ENCODE measurements at regions not wholly inside any gene's neighbourhood (a gene's known extent, or its start where the extent isn't known, plus 50 kb on each side); places are given as distances from the start of the nearest gene placed in this dataset.

DNA sequence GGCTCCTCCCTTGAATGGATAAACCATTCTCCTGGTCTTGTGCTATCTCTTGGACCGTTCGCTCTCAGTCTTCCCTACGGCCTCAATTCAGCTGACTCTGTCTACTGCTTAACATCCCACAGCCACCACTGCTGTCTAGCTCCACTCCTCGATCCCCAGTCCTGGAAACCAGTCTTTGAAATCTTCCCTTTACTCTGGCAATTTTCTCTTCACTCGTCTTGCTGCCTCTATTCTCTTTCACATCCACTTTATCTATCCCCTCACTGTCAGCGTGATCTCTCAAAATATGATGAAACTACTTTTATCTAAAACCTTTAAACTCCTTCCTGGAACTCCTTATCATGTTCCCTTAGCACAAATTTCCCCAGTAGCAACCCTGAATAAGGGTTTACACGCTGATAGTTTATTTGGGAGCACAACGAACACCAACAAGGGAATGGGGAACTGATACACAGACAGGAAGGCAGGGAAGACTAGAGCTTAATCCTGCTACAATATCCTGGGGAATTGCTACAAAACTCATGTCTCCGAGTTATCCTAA lies 131.6 kb upstream of the SAMSN1 start (continued):
- TF ChIP-seq TAL1 (IDR thresholded peaks at IDR 0.05) (peak; percentile 18; the same call in 1 of the 2 replicates), HNRNPUL1 (IDR thresholded peaks at IDR 0.05; ENCODE audit: low read length) (no peak), TOE1 (IDR thresholded peaks at IDR 0.05; ENCODE audit: borderline replicate concordance) (peak; percentile 69), TOE1 (CRISPR knock-in tag; IDR thresholded peaks at IDR 0.05; ENCODE audit: borderline replicate concordance, low read depth) (no peak), CAMTA2 (CRISPR knock-in tag; conservative IDR thresholded peaks at IDR 0.05) (no peak), MEF2D (tag; conservative IDR thresholded peaks at IDR 0.05; ENCODE audit: low read depth) (peak; percentile 15; the same call in 1 of the 2 replicates), NUFIP1 (IDR thresholded peaks at IDR 0.05; ENCODE audit: partially characterized antibody) (no peak), MTF1 (CRISPR knock-in tag; IDR thresholded peaks at IDR 0.05; ENCODE audit: borderline replicate concordance) (no peak), SMARCE1 (IDR thresholded peaks at IDR 0.05) (peak; percentile 70; the same call in 1 of the 2 replicates), EP400 (IDR thresholded peaks at IDR 0.05) (peak; percentile 63), POLR2B (IDR thresholded peaks at IDR 0.05; ENCODE audit: low read depth, partially characterized antibody) (peak; percentile 67), SMARCA5 (IDR thresholded peaks at IDR 0.05) (peak; percentile 25; the same call in 1 of the 2 replicates), FOXA3 (CRISPR knock-in tag; conservative IDR thresholded peaks at IDR 0.05 in 1 of 2, IDR thresholded peaks at IDR 0.05 in 1 of 2) (no peak), NCOA2 (IDR thresholded peaks at IDR 0.05; ENCODE audit: partially characterized antibody in 2 of 2) (no peak), ZNF175 (CRISPR knock-in tag; IDR thresholded peaks at IDR 0.05; ENCODE audit: low read depth) (0 out of 2 replicates have a peak, but pooled peaks have one; percentile 62), SIN3A (IDR thresholded peaks at IDR 0.05; ENCODE audit: borderline replicate concordance in 2 of 2, control insufficient read depth in 1 of 2, low read depth in 2 of 2, low read length in 2 of 2) (no peak)
- TF ChIP-seq, protein P1, sequence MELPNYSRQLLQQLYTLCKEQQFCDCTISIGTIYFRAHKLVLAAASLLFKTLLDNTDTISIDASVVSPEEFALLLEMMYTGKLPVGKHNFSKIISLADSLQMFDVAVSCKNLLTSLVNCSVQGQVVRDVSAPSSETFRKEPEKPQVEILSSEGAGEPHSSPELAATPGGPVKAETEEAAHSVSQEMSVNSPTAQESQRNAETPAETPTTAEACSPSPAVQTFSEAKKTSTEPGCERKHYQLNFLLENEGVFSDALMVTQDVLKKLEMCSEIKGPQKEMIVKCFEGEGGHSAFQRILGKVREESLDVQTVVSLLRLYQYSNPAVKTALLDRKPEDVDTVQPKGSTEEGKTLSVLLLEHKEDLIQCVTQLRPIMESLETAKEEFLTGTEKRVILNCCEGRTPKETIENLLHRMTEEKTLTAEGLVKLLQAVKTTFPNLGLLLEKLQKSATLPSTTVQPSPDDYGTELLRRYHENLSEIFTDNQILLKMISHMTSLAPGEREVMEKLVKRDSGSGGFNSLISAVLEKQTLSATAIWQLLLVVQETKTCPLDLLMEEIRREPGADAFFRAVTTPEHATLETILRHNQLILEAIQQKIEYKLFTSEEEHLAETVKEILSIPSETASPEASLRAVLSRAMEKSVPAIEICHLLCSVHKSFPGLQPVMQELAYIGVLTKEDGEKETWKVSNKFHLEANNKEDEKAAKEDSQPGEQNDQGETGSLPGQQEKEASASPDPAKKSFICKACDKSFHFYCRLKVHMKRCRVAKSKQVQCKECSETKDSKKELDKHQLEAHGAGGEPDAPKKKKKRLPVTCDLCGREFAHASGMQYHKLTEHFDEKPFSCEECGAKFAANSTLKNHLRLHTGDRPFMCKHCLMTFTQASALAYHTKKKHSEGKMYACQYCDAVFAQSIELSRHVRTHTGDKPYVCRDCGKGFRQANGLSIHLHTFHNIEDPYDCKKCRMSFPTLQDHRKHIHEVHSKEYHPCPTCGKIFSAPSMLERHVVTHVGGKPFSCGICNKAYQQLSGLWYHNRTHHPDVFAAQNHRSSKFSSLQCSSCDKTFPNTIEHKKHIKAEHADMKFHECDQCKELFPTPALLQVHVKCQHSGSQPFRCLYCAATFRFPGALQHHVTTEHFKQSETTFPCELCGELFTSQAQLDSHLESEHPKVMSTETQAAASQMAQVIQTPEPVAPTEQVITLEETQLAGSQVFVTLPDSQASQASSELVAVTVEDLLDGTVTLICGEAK (IDR thresholded peaks at IDR 0.05) = peak; percentile 37; the same call in 1 of the 2 replicates
- TF ChIP-seq, protein P1 (CRISPR knock-in tag; IDR thresholded peaks at IDR 0.05) = no peak

Measured in K562 (cell line).